GM12891 (cell line): ENCODE measurements at regions not wholly inside any gene's neighbourhood (a gene's known extent, or its start where the extent isn't known, plus 50 kb on each side); places are given as distances from the start of the nearest gene placed in this dataset.

Experiments
- POLR2A ChIP-seq: IDR thresholded peaks from 2 replicates; pipeline ENCODE4 v1.6.1; 2011; ENCODE audit warnings: low read depth, low read length, control low read depth
- POLR2AphosphoS5 ChIP-seq: IDR thresholded peaks from 2 replicates; pipeline ENCODE4 v1.6.1; 2011; ENCODE audit warnings: low read depth, low read length, control low read depth
- POU2F2 ChIP-seq: IDR thresholded peaks from 2 replicates; pipeline ENCODE4 v1.6.1; 2011; ENCODE audit warnings: low read depth, mild to moderate bottlenecking, control low read depth, low read length, moderate library complexity

DNA sequence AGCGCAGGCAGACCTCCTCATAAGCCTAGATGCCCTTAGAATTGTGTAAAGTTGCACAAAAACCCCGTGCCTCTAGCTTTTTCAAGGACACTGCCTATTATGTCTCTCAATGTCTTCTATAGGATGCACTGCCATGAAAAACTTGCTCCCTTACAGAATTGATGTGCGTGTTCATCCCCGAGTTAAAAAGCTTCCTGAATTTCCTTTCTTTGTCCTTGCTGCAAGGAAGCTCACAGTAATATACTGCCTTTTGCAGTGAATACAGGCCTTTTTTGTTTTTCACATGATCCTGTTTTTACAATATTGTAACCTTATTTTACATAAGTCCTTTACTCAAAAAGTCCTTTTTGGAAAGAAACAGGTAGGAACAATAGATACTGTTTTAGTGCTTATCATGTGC lies 193.0 kb downstream of the TTLL7 start:
- TF ChIP-seq POLR2AphosphoS5: no peak
- TF ChIP-seq POLR2A: no peak
- no peak for TF ChIP-seq POU2F2
